ENCODE measurements at regions not wholly inside any gene's neighbourhood (a gene's known extent, or its start where the extent isn't known, plus 50 kb on each side); places are given as distances from the start of the nearest gene placed in this dataset.
"Not testable (repeated sequence)": the region's sequence is repeated elsewhere in the genome, so short reads cannot be mapped to it uniquely, and the experiment has no call there.

GRCh38 chr1:30451532-30452125, 271.8 kb downstream of the MATN1 start:
- no peak for DNase-seq

- no peak for DNase-seq
These were observed 272.6 kb downstream of the MATN1 start for GRCh38 chr1:30450818-30451233.

GRCh38 chr1:30450148-30450817, 273.1 kb downstream of the MATN1 start:
- DNase-seq = no peak

GRCh38 chr1:30449428-30450147, 273.8 kb downstream of the MATN1 start:
- no peak for DNase-seq

GRCh38 chr1:30449003-30449402, 274.4 kb downstream of the MATN1 start:
- peak in 2 of 3 donors; percentile 9 to 15 for DNase-seq

- DNase-seq = no peak
These were observed 275.7 kb downstream of the MATN1 start for GRCh38 chr1:30447701-30448100.

- DNase-seq = no peak
These were observed 276.3 kb downstream of the MATN1 start for GRCh38 chr1:30447080-30447479.

GRCh38 chr1:30446508-30446907, 276.9 kb downstream of the MATN1 start:
- DNase-seq = no peak

- no peak for DNase-seq
These were observed 277.3 kb downstream of the MATN1 start for GRCh38 chr1:30446095-30446494.

GRCh38 chr1:30445449-30445848, 277.9 kb downstream of the MATN1 start:
- no peak for DNase-seq

- no peak for DNase-seq
These were observed 278.5 kb downstream of the MATN1 start for GRCh38 chr1:30444850-30445249.

GRCh38 chr1:30444401-30444800, 279.0 kb downstream of the MATN1 start:
- DNase-seq = no peak

GRCh38 chr1:30438274-30438673, 285.1 kb downstream of the MATN1 start:
- not testable (repeated sequence) for DNase-seq

- no peak for DNase-seq
These were observed 286.3 kb downstream of the MATN1 start for GRCh38 chr1:30437059-30437576.

GRCh38 chr1:30427545-30427944, 295.8 kb downstream of the MATN1 start:
- no peak for DNase-seq

GRCh38 chr1:30425046-30425445, 298.3 kb downstream of the MATN1 start:
- no peak for DNase-seq

- DNase-seq = no peak
These were observed 299.8 kb downstream of the MATN1 start for GRCh38 chr1:30423570-30423969.

- no peak for DNase-seq
These were observed 301.1 kb downstream of the MATN1 start for GRCh38 chr1:30422251-30422650.

GRCh38 chr1:30420519-30421050, 302.8 kb downstream of the MATN1 start:
- DNase-seq = no peak

- no peak for DNase-seq
These were observed 303.6 kb downstream of the MATN1 start for GRCh38 chr1:30419831-30420230.

- DNase-seq = no peak
These were observed 304.3 kb downstream of the MATN1 start for GRCh38 chr1:30418939-30419720.

- DNase-seq = no peak
These were observed 305.1 kb downstream of the MATN1 start for GRCh38 chr1:30418061-30418938.
